GM19240 (cell line): ENCODE measurements at regions not wholly inside any gene's neighbourhood (a gene's known extent, or its start where the extent isn't known, plus 50 kb on each side); places are given as distances from the start of the nearest gene placed in this dataset.

Experiments
- DNase-seq: peaks from one replicate; pipeline ENCODE4 v3.0.0; 2011; ENCODE audit warnings: low spot score; ENCODE audit not compliant: insufficient read length

DNA sequence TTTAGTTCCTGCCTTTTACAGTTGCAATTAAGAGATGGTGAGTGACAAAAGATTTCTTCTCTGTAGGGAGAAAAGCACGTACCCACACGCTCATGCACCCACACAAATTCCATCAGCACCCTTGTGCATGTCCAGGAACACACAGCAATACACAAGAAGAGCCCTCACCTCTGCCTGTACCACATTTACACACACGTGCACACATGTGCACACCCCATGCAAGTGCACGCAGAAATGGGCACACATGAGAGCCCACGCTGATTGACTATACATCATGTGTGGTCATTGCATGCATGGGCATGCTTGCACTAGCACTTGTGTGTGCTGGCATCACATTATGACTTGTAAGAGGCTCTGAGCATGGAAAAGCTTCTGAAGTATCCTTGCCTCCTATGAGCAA, 70.5 kb downstream of the SERPINA3 start:
- no peak for DNase-seq

DNA sequence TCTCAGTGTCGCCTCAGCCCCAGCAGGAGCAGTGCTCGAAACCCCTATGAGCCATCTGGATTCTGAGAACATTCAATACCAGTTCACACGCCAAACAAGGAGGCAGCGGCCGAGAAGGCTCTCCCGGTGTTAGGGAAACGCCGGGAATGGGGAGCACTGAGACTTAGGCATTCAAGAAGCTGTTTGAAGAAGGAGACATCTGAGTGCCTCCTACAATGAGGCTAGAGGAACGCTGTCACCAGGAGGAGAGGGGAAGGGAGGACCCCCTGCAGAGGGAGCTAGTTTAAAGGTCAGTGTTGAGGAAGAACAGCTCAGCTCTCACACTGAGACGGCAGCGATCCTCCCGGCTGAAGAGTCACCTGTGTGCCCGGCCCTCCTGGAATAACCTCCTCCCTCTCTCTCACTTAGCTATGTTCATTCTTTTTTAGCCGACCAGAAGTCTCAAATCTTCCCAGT, 69.9 kb downstream of the SERPINA3 start:
- DNase-seq, result no peak

DNA sequence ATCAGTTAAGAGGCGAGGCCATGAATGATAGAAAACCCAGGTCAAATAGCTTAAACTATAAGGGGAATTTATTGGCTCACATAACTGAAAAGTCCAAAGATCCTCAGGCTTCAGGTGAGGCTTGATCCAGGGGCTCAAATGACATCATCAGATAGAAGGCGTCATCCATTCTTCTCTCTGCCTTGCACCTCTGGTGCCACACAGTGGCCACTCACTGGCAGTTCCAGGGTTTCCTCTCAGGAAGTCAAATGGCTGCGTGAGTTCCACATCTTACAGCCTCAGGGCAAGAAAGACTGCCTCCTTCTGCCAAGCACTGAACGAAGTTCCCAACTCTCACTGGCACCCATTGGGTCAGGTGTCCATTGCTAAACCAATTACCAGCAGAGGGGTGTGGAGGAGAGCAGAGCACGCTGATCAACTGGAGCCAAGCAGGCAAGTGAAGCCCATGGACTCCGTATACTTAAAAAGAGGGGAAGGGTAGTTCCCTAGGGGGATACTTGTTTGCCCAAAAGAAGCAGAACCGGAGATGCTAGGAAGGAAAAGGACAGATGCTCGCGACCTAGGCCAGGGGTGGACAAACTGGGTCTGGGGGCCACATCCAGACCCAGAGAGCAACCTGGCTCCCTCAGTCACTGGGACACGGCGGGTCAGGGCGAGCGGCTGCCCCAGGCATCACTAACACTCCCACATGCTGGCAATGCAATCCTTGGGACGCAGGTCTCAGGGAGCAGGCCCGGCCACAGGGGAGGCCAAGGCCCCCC, 69.3 kb downstream of the SERPINA3 start:
- no peak for DNase-seq

DNA sequence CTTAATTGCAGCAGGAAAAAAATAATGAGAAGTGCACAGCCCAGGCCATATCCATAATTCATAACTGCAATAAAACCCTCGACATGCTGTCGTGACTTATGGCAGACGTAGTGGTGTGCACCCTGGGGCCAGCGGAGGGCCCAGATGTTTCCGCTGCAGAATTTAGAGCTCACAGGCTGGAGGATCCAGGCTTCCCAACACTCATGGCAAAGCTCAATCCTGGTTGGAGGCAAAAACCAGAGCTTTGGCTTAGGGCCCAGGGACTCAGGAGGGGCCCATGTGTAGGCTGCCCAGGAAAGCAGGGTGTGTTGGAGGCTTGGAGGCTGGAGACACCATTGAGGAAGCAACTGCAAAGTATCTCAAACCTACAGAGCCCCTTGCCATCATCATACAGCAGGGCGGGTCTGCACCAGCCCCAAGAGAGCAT, 68.7 kb downstream of the SERPINA3 start:
- DNase-seq, result no peak

DNA sequence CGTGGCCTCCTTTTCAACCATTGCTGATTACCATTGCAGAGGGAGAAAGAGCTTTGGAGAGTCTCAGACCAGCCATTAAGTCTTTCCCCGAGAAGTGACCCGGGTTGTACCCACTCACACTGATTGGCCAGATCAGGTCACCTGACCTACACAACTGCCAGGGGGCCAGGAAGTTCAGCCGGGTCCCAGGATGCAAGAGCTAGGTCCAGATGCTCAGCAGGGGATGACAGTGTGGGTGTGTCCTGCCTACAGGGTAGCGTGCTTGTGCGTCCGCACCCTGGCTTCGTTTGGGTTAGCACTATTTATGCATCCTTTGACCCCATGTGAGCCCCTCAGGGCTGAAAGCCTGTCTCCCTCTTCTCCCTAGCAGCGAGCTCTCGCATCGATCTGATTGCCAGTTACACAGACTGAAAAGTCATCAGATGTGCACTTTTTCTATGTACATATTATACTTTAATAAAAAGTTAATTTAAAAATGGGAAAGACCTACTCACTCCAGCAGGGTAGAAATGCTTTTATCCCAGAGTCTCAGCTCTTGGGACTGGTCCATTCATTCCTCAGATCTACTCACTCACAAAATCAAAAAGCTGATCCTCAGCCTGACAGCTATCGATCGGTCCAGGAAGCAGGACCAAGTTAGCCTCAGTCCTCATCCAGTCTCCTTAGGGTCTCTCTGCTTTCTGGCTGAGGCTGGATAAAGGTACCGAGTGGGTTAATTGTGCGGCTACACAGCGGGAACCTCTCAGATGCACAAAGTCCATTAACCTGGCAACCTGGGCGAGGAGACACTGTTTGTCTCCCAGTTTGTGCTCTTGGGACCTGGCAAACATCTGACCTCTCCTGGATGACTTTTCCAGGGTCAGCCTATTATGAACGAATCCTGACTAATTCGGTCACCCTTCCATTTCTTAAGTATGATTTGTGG, 68.0 kb downstream of the SERPINA3 start:
- no peak for DNase-seq

DNA sequence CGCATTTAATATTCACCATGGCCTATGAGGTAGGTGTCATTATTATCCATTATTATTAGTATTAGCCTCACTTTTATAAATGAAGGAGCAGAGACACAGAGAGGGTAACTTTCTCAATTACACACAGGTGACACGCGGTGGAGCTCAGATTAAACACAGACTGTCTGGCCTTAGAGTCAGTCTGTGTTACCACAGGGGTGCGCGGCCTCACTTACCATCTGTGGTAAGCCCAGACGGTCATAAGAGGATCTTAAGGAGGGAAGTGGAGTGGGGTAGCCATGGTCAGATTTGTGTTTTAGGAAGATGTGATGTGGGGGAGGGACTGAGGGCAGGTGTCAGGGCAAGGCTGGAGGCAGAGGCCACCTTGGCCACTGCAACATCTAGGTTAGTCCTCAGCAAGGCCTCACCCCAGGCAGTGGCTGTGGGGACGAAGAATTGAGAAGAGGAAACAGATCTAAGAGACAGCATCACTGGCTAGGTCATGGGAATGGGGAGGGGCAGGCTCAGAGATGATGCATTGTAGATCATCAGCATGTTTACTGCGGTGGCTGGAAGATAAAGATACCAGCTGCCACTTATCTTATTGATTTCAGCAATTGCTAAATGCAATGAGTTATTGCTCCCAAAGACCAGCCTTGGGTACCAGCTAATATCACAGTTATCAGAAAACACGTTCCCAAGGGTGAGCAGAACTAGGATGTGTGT, 67.1 kb downstream of the SERPINA3 start:
- DNase-seq, result no peak

DNA sequence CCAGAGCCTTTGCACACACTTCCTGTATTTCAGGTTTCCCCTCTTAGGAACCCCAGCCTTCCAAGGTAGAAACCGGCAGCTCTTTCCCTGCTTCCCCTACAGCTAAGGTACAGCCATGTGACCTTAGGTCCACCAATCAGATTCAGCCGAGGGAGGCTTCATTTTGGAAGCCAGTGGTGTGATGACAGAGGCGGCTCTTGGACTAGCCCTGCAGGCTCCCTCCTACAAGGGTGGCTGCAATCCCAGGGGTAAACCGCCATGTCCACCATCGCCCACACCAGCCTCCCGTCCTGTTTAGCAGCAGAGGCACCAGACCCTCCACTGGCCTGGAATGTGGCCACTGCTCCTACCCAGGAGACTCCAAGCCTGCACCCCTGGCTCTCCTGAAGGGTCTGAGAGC, 65.6 kb downstream of the SERPINA3 start:
- no peak for DNase-seq

DNA sequence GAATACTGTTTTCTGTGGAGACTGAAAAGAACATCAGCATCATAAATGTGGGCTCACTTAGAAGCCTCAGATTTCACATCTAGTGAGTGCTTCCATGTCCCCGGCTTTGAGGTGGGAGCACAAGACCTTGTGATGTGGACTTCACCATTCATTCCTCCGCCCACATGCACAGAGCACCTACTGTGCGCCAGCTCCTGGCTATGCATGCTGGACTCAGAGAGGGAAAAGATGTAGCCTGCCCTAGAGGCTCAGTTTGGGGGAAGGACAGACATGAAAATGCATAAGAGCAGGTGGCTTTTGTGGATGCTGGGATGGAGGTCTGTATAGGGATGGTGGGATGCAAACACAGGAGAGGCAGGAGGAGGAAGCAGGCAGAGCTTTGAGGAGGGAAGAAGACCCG, 65.0 kb downstream of the SERPINA3 start:
- no peak for DNase-seq

DNA sequence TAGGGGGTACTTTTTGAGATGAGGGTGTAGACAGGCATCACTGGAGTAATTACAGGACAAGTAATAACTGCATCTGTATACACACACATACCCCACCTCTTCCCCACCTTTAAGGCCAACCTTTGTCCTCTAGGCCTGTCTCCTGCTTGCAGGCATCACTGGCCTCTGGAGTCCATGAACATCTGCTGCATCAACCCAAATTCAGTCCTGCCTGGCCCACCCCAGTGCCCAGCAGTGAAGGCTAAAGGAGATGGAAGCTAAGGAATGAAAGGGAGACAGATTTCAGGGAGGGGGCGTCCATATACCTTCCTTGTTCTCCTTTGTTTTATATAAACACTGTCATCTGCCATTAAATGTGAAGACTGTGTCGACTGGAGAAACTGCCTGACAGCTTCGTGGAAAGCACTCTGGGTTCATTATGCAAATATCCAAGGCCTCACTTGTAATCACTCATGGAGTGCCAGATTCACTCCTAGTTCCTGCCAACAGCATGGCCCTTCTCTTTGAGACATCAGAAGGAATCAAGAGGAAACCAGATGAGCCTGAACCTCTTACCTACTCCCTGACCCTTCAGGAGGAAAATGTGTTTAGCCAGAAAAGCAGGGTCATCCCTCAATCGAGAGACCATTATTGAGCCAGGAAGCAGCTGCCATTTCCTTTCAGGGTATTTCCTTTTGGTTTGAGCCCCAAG, 64.4 kb downstream of the SERPINA3 start:
- no peak for DNase-seq

DNA sequence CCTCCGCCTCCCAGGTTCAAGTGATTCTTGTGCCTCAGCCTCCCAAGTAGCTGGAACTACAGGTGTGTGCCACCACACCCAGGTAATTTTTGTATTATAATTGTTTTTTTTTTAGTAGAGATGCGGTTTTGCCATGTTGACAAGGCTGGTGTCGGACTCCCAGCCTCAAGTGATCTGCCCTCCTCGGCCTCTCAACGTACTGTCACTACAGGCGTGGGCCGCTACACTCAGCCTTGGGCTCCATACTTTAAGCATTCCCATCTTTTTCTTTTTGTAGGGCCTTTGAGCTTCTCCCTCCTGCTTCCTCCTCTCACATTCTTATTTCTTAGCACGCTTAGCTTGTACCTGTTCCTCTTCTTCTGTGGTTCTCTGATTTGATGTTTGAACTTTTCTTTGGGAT, 62.8 kb downstream of the SERPINA3 start:
- no peak for DNase-seq

DNA sequence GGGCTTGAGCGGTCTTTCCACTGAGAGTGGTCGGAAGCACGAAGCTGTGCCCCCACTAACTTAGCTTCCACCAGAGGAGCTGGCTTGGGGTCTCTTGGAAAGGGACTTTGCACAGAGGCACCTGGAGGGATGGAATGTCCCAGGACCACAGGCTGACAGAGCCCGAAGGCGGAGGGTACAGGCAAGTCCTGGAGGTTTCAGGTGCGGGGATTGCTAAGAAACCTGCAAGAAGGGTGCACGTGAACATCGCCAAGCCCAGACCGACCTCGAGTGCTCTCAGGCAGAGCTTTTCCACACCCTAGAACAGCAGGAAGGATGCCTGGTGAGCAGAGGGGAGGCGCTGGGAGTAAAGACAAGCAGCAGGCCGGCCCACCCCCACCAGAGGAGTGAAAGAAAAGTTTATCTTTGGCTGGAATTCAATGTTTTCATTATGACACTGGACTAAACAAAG, 61.6 kb downstream of the SERPINA3 start:
- no peak for DNase-seq
